GM19238 (cell line): ENCODE measurements at regions not wholly inside any gene's neighbourhood (a gene's known extent, or its start where the extent isn't known, plus 50 kb on each side); places are given as distances from the start of the nearest gene placed in this dataset.
"Not testable (repeated sequence)": the region's sequence is repeated elsewhere in the genome, so short reads cannot be mapped to it uniquely, and the experiment has no call there.

Experiments
- DNase-seq: peaks from one replicate; pipeline ENCODE4 v3.0.0; 2011; ENCODE audit warnings: low spot score; ENCODE audit not compliant: insufficient read length

- DNase-seq = no peak
Observed at GRCh38 chr10:8338177-8338766, 283.8 kb downstream of the GATA3 start.

- DNase-seq = no peak
Observed at GRCh38 chr10:8344756-8345155, 290.3 kb downstream of the GATA3 start.

- no peak for DNase-seq
Observed at GRCh38 chr10:8346861-8347260, 292.4 kb downstream of the GATA3 start.

GRCh38 chr10:8347614-8348013 is 293.1 kb downstream of the GATA3 start:
- not testable (repeated sequence) for DNase-seq

- no peak for DNase-seq
Observed at GRCh38 chr10:8349610-8350249, 295.2 kb downstream of the GATA3 start.

GRCh38 chr10:8350250-8350967 is 295.9 kb downstream of the GATA3 start:
- no peak for DNase-seq

GRCh38 chr10:8352171-8353075 is 297.9 kb downstream of the GATA3 start:
- DNase-seq = no peak

GRCh38 chr10:8356283-8356682 is 301.8 kb downstream of the GATA3 start:
- DNase-seq = no peak

- no peak for DNase-seq
Observed at GRCh38 chr10:8359467-8359866, 305.0 kb downstream of the GATA3 start.

GRCh38 chr10:8360365-8360764 is 305.9 kb downstream of the GATA3 start:
- no peak for DNase-seq

GRCh38 chr10:8360814-8361509 is 306.5 kb downstream of the GATA3 start:
- no peak for DNase-seq

- DNase-seq = no peak
Observed at GRCh38 chr10:8361510-8361844, 307.0 kb downstream of the GATA3 start.

- no peak for DNase-seq
Observed at GRCh38 chr10:8365935-8366911, 311.7 kb downstream of the GATA3 start.

- not testable (repeated sequence) for DNase-seq
Observed at GRCh38 chr10:8367672-8368411, 313.4 kb downstream of the GATA3 start.

GRCh38 chr10:8369666-8370065 is 315.2 kb downstream of the GATA3 start:
- DNase-seq = no peak

GRCh38 chr10:8374334-8374733 is 319.8 kb downstream of the GATA3 start:
- DNase-seq = no peak

- DNase-seq = no peak
Observed at GRCh38 chr10:8375137-8375536, 320.6 kb downstream of the GATA3 start.

- no peak for DNase-seq
Observed at GRCh38 chr10:8378198-8378983, 323.9 kb downstream of the GATA3 start.
